NCI-H748 treated with DMSO at 0.1 percent for 48 hours (cell line): ENCODE measurements at regions not wholly inside any gene's neighbourhood (a gene's known extent, or its start where the extent isn't known, plus 50 kb on each side); places are given as distances from the start of the nearest gene placed in this dataset.

Source experiments
- DNase-seq: peaks from one replicate; lab custom pipeline; 2025; lab: John Stamatoyannopoulos, UW

- DNase-seq = no peak
These were observed 220.5 kb downstream of the CENPF start for GRCh38 chr1:214823311-214824117.

- no peak for DNase-seq
These were observed 221.8 kb downstream of the CENPF start for GRCh38 chr1:214824763-214825162.

DNA sequence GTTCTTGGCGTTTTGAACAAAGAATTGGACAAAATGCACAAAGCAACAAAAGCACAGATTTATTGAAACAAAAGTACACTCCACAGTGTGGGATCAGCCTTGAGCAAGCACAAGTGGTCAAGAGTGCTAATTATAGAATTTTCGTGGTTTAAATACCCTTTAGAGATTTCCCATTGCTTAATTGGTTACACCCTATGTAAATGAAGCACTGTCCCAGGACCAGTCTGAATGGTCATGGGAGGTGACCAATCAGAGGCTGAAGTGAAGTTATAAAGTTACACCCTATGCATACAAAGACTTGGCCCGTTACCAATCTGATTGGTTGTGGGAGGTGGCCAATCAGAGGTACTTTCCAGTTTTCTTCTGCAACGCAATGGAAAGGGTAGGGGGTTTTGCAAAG lies 223.6 kb downstream of the CENPF start:
- no peak for DNase-seq

GRCh38 chr1:214827883-214828282 lies 224.9 kb downstream of the CENPF start:
- no peak for DNase-seq

- no peak for DNase-seq
These were observed 227.9 kb downstream of the CENPF start for GRCh38 chr1:214830941-214831340.

DNA sequence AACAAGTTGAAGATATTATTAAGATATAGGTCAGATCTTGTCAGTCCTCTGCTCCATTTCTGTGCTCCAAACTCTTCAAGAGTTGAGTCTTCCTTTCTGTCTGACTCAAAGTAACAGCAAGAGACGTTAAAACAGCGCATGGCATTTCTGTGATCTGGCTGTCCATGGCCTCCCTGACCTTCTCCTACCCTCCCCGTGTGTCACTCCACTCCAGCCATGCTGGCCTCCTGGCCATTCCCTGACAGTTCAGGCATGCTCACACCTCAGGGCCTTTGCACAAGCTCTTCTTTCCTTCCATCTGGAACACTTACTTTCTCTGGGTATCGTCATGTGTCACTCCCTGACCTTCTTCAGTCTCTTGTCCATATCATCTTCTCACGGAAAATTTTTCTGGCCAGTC lies 229.0 kb downstream of the CENPF start:
- no peak for DNase-seq

DNA sequence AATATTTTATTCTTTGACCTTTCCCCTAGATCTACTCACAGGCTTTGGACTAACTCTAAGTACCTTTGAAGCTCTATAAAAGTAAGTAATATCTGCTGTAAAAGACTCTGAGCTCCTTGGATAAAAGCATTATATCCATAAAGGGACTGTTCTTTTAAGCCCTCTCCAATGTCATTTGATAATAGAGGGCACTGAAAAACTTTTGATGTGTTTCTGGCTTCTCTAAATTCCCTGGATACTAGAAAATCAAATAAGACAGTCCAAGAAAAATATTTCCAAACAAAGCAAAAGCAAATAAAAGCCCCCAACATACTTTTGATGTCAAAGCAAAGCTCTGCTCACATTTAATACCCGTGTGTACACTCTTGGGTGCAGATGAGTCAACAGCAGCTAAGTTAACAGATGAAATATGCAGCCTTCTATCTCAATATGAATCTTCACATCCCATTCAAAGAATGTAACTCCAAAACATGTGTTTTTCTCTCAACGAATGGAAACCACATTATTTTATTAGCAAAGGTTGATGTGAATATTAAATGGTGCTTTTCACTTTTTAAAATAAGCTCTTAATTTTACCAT lies 230.3 kb downstream of the CENPF start:
- no peak for DNase-seq

DNA sequence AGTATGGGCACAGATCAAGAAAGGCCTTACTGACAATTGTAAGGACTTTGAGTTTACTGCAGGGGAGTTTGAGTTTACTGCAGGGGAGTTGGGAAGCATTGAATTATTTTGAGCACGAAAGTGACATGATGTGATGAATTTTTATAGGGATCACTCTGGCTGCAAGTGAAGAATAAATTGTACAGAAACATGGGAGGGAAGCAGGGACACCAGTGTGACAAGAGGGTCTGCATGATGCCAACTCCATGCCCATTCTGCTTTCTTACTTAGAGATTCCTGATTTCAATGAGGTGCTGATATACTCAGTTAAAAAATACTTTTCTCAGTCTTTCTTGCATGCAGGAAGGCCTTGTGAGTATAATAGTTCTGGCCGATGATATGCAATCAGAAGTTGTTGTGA lies 234.4 kb downstream of the CENPF start:
- DNase-seq = no peak

- no peak for DNase-seq
These were observed 235.4 kb downstream of the CENPF start for GRCh38 chr1:214838351-214838750.

GRCh38 chr1:214840356-214840755 lies 237.4 kb downstream of the CENPF start:
- no peak for DNase-seq

DNA sequence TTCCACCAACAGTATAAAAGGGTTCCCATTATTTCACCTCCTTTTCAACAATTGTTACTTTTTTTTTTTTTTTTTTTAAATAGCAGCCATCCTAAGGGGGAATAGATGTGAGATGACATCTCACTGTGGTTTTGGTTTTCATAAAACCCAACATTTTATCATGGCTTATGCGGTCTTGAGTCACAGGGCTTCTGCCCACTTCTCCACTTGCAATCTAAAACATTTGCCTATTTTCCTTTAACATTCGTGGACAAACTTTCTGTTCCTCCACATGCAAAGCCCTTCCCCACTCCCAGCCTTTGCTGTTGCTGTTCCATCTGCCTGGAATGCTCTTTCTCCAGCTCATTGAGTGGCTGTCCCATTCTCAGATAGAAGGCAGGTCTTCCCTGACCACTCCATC lies 239.7 kb upstream of the KCNK2 start:
- no peak for DNase-seq

- DNase-seq = no peak
These were observed 239.3 kb upstream of the KCNK2 start for GRCh38 chr1:214843281-214843680.

DNA sequence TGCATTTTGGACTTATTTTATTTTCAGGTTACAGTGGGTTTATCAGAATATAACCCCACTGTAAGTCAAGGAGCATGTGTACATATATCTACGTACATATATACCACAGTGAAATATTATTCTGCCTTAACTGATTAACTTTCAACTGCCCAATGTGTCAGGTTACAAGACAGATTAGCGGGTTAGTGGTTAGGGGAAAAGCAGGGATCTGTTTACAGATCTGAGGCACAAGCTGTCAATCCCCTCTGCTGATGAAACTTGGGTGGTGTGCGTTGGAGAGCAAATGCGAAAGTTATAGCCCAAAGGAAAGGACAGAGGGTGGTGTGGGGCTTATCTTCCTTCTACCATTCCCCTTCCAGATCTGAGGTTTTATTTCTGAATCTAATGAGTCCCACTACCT lies 238.2 kb upstream of the KCNK2 start:
- no peak for DNase-seq

- no peak for DNase-seq
These were observed 236.3 kb upstream of the KCNK2 start for GRCh38 chr1:214846276-214846675.

DNA sequence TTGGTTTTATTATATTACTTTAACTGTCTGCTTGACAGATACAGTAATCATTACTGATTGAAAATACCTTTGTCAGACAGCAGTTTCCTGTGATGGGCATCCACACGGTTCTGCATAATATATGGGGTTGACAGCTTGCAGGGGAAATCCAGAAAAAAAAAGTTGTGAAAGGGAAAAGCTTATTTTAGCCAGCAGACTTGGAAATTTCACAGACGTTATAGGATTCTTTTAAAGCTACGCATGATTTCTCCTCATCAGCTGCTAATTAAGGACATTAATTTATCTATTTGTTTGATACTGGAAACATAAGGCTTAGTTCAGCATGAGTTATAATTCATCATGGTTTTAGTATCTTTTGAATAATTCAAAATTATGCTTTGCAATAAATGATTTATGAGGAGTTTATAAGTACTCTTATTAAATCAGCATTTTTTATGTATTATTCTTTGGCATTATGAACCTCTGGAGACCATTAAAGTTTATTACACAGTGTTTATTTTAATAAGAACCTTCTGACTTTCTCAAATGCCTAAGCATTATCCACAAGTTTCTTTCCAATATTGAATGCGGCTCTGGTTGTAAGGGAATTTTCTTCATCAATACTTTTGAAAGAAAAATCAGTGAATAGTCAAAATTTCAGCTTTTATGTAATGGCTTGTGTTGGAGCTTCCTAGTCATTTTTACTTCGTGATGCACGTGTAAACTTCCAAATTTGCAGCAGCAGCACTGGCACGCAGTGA lies 235.3 kb upstream of the KCNK2 start:
- DNase-seq = no peak

- DNase-seq = no peak
These were observed 234.4 kb upstream of the KCNK2 start for GRCh38 chr1:214848101-214848500.

DNA sequence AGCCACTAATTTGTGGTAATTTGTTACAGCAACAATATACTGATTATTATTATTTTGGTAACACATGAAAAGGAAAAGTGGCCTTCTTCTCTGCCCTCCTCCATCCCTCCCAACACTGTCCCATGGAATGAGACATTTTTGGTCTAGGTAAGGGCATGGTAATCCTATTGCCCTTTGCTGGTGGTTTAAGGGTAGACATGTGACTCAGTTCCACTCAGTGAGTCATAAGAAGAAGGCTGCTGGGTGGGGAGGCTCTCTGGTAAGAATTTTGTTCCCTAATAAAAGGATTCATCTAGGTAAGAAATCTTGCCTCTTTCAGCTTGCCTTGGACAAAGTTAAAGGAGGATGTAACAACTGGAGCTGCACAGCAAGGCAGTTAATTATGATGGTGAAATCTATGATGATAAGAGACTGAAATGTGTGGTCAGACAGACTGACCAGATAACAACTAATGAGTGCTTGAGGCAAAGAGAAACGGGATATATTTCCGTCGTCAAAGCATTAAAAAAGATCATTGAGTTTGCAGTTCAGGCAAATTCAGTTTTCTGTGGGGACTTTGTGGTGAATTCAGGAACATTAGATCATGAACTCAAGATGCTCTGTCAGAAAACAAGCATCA lies 232.0 kb upstream of the KCNK2 start:
- no peak for DNase-seq

- no peak for DNase-seq
These were observed 229.2 kb upstream of the KCNK2 start for GRCh38 chr1:214853340-214853739.

GRCh38 chr1:214854126-214854875 lies 228.2 kb upstream of the KCNK2 start:
- DNase-seq = no peak

DNA sequence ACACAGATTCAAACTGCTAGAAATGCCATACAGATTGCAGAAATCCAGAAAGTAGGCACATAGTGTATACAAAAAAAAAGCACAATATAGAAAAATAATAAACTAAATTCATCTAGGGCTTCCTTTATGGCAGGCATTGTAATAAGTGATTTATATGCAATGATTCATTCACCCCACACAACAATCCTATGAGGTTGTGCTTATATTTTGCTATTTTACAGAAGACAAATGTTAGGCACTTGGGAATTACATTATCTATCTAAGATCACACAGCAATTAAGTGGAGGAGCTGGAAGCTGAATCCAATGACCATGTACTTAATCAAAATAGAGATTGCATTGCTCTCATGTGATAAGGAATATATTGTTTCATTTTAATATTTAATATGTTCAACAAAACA lies 225.7 kb upstream of the KCNK2 start:
- no peak for DNase-seq

DNA sequence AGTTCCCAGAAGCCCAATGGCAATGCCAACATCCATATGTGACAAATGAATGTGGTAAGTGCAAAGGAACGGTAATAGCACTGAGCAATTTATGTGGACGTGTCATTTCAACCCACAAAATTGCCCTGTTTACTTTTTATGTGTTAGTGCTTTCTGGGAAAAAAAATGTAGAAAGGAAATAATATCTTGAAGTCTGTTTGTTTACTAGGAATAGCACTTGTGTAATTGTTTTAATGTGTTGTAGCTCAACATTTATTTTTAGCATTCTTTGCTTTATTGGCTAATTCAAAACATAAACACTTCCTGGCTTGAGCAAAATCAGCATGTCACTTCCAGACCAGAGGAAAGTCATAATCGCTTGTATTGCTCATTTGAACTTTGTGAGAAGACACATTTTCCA lies 224.8 kb upstream of the KCNK2 start:
- DNase-seq = no peak

DNA sequence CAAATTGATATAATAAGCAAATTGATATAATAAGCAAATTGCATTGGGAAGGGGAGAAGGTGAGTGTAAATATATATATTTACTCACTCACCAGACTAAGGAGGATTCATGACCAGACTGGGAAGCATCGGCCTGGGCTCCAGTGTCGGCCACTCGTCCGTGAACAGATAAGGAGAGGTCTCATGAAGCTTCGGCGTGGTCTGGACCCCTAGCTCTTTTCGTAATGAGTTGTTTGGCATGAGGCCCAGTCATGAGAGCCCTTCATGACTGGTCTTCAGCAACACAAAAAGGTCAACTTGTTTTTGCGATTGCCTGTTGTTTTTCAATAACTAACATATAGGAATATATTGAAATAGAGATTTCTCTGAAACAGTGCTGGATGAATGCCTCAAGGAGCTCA lies 222.9 kb upstream of the KCNK2 start:
- DNase-seq = no peak
